ENCODE measurements at regions not wholly inside any gene's neighbourhood (a gene's known extent, or its start where the extent isn't known, plus 50 kb on each side); places are given as distances from the start of the nearest gene placed in this dataset.

DNA sequence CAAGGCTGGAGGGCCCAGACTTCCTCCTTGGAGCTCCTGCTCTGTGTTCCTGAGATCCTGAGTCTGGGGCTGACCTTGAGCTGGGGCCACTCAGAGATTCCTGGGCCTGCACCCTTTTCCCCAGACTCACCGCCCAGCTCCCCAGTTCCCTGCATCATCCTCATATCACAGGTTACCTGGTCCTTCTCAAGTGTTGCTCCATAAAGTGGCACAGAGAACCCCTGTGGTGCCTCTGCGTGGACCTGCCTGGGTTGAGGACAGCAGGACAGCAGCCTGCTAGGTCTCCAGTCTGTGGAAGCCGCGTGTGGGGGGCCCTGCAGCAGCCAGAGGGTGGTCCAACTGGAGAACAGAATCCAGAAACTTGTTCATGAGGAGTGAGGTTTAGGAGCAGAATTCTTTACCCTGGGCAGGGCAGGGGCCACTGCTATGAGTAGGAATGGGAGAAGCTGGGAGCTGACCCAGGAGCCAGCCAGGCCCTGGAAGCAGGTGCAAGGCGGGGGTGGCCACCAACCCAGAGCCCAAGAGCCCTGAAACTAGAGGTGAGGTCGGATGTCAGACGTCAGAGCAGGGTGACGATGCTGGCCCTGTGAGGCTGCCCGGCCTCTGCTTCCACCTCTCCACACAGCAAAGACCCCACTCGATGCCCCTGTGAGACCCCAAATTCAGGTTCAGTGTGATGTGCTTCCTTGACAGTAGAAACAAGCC lies 299.4 kb downstream of the TCERG1L start:
- POLR2A ChIA-PET (ENCODE audit: unreplicated experiment) = no interaction called here
- in situ Hi-C loops (cut with MboI; ENCODE audit: low sequenced_read_pairs) = no loop called here
- CTCF ChIA-PET = no interaction called here

More for the DNA sequence above, 299.4 kb downstream of the TCERG1L start:
- no peak overlapping the region for H2AK9ac ChIP-seq (replicated peaks; ENCODE audit: low read depth, low read length, poor library complexity)
- H2BK5ac ChIP-seq (ENCODE audit: low read depth, low read length, poor library complexity, severe bottlenecking) = no peak overlapping the region
- DNase-seq (no peak), ATAC-seq (ENCODE audit: low read depth) (no peak)
- no peak overlapping the region for H2AK5ac ChIP-seq (ENCODE audit: low read depth, low read length)
- no peak overlapping the region for H3K14ac ChIP-seq (replicated peaks; ENCODE audit: low read depth, low read length)
- no peak overlapping the region for H2BK15ac ChIP-seq (ENCODE audit: low read depth, low read length)
- 36% methylated on average over 5 of the region's 10 CpGs; no CpG with 5 or more reads in 1 of the 2 experiments for WGBS, 2 experiments (ENCODE audit: extremely low coverage in 2 of 2, insufficient read length in 1 of 2)
- H3K23ac ChIP-seq (ENCODE audit: low read depth, low read length) = no peak overlapping the region
- H4K5ac ChIP-seq (ENCODE audit: low read depth, low read length) = no peak overlapping the region
- H4K8ac ChIP-seq (ENCODE audit: low read depth in 2 of 2, low read length in 2 of 2) = no peak overlapping the region
- H3K79me1 ChIP-seq (ENCODE audit: low read depth in 1 of 2, low read length in 2 of 2) = no peaks in the 10 kb centered on the region
- no peaks in the 10 kb centered on the region for H4K20me1 ChIP-seq (ENCODE audit: insufficient read depth, low read length)
- no TSS peak for BruUV-seq (replicated peaks)
- no peak overlapping the region for H3K4me3 ChIP-seq (ENCODE audit: insufficient read depth, low read depth, low read length)
- no peak overlapping the region for H2BK120ac ChIP-seq (ENCODE audit: low read depth, low read length)
- no peaks in the 10 kb centered on the region for H3K4me1 ChIP-seq (ENCODE audit: control insufficient read depth, insufficient read depth, low read length)
- no peak overlapping the region for H4K91ac ChIP-seq (ENCODE audit: insufficient read depth, low read depth, low read length)
- no peaks in the 10 kb centered on the region for H3K27me3 ChIP-seq (ENCODE audit: control insufficient read depth, insufficient read depth, low read length)
- TF ChIP-seq SMC3 (IDR thresholded peaks at IDR 0.05; ENCODE audit: low read depth, low read length) = no peak
- TF ChIP-seq RAD21 (IDR thresholded peaks at IDR 0.05; ENCODE audit: low read length) = no peak
- no peak overlapping the region for H3K4me2 ChIP-seq (ENCODE audit: low read depth, low read length)
- H3K9ac ChIP-seq (ENCODE audit: low read depth, low read length) = no peak overlapping the region
- no peak overlapping the region for H3K56ac ChIP-seq (ENCODE audit: extremely low read depth, insufficient read depth, low read length)
- H3K27ac ChIP-seq (ENCODE audit: insufficient read depth, low read length) = no peak overlapping the region
- no peak overlapping the region for H3K4ac ChIP-seq (ENCODE audit: low read depth, low read length)
- no peak overlapping the region for H2BK20ac ChIP-seq (ENCODE audit: low read depth, low read length)
- no peak overlapping the region for H3K18ac ChIP-seq (ENCODE audit: low read depth, low read length)
- no peak overlapping the region for H2AFZ ChIP-seq (replicated peaks; ENCODE audit: low read length, poor library complexity)
- intact Hi-C loops (cut with micrococcal nuclease) (no loop called here), dilution Hi-C loops (cut with HindIII; ENCODE audit: low sequenced_read_pairs, unreplicated experiment) (no loop called here)
- H3K36me3 ChIP-seq (ENCODE audit: control insufficient read depth, insufficient read depth, low read length) = no peaks in the 10 kb centered on the region
- no peaks in the 10 kb centered on the region for H3K9me1 ChIP-seq (ENCODE audit: insufficient read depth, low read length)
- peaks cover 34% of the 10 kb centered on the region for H3K9me3 ChIP-seq (ENCODE audit: control insufficient read depth, insufficient read depth, low read length)
